Hepatocyte (in vitro differentiated cells): ENCODE measurements at regions not wholly inside any gene's neighbourhood (a gene's known extent, or its start where the extent isn't known, plus 50 kb on each side); places are given as distances from the start of the nearest gene placed in this dataset.

ENCODE experiments used
- DNase-seq: peaks from one replicate; pipeline ENCODE4 v3.0.0-alpha.2; 2016; ENCODE audit warnings: low spot score
- H2AFZ ChIP-seq: fragments of 200-600 bp; sonication (generic); 2 replicates; pipeline ENCODE4 v1.6.0; 2016; ENCODE audit warnings: antibody characterized with exemption, mild to moderate bottlenecking
- H3K27ac ChIP-seq: fragments of 200-600 bp; sonication (generic); 2 replicates; pipeline ENCODE4 v1.5.1; 2016; ENCODE audit warnings: mild to moderate bottlenecking
- H3K27me3 ChIP-seq: fragments of 200-600 bp; sonication (generic); 2 replicates; pipeline ENCODE4 v1.6.1; 2016
- H3K36me3 ChIP-seq: fragments of 200-600 bp; sonication (generic); replicated peaks from 2 replicates; pipeline ENCODE4 v1.5.1; 2016; ENCODE audit warnings: low read depth; ENCODE audit not compliant: insufficient read depth
- H3K4me1 ChIP-seq: fragments of 200-600 bp; sonication (generic); 2 replicates; pipeline ENCODE4 v1.5.1; 2016; ENCODE audit warnings: mild to moderate bottlenecking, moderate library complexity; ENCODE audit not compliant: insufficient read depth
- H3K4me2 ChIP-seq: fragments of 200-600 bp; sonication (generic); 2 replicates; pipeline ENCODE4 v1.6.0; 2016
- H3K4me3 ChIP-seq: fragments of 200-600 bp; sonication (generic); 2 replicates; pipeline ENCODE4 v1.5.1; 2016; ENCODE audit warnings: mild to moderate bottlenecking
- H3K79me2 ChIP-seq: fragments of 200-600 bp; sonication (generic); 2 replicates; pipeline ENCODE4 v1.6.0; 2017; ENCODE audit warnings: mild to moderate bottlenecking
- H3K9me2 ChIP-seq: fragments of 200-600 bp; sonication (generic); replicated peaks from 2 replicates; pipeline ENCODE4 v1.6.0; 2017; ENCODE audit warnings: mild to moderate bottlenecking; ENCODE audit not compliant: insufficient read depth
- H3K9me3 ChIP-seq: fragments of 200-600 bp; sonication (generic); 2 replicates; pipeline ENCODE4 v1.5.1; 2016; ENCODE audit warnings: low read depth, mild to moderate bottlenecking
- H4K20me1 ChIP-seq: fragments of 200-600 bp; sonication (generic); 2 replicates; pipeline ENCODE4 v1.6.0; 2016; ENCODE audit warnings: mild to moderate bottlenecking; ENCODE audit not compliant: insufficient read depth, poor library complexity, severe bottlenecking
- EZH2 ChIP-seq: fragments of 200-600 bp; sonication (generic); IDR thresholded peaks from 2 replicates; pipeline ENCODE4 v1.6.1; 2016; ENCODE audit warnings: antibody characterized with exemption, mild to moderate bottlenecking, borderline replicate concordance
- EZH2phosphoT487 ChIP-seq: fragments of 200-600 bp; sonication (generic); IDR thresholded peaks from one replicate; pipeline ENCODE4 v1.6.1; 2018; ENCODE audit warnings: antibody characterized with exemption, mild to moderate bottlenecking, low read depth, moderate library complexity; ENCODE audit not compliant: unreplicated experiment, severe bottlenecking
- WGBS: methylation state at CpG from one replicate; pipeline ENCODE4 v1.1.6; 2016; ENCODE audit warnings: low lambda C conversion rate; ENCODE audit errors: missing lambda C conversion rate; 5-methylcytosine and 5-hydroxymethylcytosine counted together
- TF ChIP-seq, protein P1 (sequence below): fragments of 200-600 bp; sonication (generic); IDR thresholded peaks from 2 replicates; pipeline ENCODE4 v1.5.1; 2016; ENCODE audit warnings: antibody characterized with exemption, mild to moderate bottlenecking; ENCODE audit not compliant: poor library complexity

GRCh38 chr16:25481636-25482035 is 210.1 kb upstream of the HS3ST4 start:
- Histone ChIP-seq H3K27ac (no peak overlapping the region), H3K36me3 (no peaks in the 10 kb centered on the region), H3K4me2 (no peak overlapping the region), H4K20me1 (no peaks in the 10 kb centered on the region), H3K9me3 (no peaks in the 10 kb centered on the region), H3K79me2 (no peaks in the 10 kb centered on the region), H3K27me3 (no peaks in the 10 kb centered on the region), H3K9me2 (no peaks in the 10 kb centered on the region), H3K4me1 (no peaks in the 10 kb centered on the region), H3K4me3 (no peak overlapping the region), H2AFZ (no peak overlapping the region)
- peak; percentile 13 for DNase-seq
- 42% methylated on average over 1 of the region's 1 CpG for whole genome bisulfite sequencing
- TF ChIP-seq EZH2 = no peak
- TF ChIP-seq, protein P1, sequence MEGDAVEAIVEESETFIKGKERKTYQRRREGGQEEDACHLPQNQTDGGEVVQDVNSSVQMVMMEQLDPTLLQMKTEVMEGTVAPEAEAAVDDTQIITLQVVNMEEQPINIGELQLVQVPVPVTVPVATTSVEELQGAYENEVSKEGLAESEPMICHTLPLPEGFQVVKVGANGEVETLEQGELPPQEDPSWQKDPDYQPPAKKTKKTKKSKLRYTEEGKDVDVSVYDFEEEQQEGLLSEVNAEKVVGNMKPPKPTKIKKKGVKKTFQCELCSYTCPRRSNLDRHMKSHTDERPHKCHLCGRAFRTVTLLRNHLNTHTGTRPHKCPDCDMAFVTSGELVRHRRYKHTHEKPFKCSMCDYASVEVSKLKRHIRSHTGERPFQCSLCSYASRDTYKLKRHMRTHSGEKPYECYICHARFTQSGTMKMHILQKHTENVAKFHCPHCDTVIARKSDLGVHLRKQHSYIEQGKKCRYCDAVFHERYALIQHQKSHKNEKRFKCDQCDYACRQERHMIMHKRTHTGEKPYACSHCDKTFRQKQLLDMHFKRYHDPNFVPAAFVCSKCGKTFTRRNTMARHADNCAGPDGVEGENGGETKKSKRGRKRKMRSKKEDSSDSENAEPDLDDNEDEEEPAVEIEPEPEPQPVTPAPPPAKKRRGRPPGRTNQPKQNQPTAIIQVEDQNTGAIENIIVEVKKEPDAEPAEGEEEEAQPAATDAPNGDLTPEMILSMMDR = no peak
- no peak for TF ChIP-seq EZH2phosphoT487

GRCh38 chr16:25478476-25478875 is 213.3 kb upstream of the HS3ST4 start:
- no peaks in the 10 kb centered on the region for H3K36me3 ChIP-seq
- no peaks in the 10 kb centered on the region for H3K27me3 ChIP-seq
- DNase-seq = no peak
- H3K4me3 ChIP-seq = no peak overlapping the region
- H3K9me2 ChIP-seq = no peaks in the 10 kb centered on the region
- no peaks in the 10 kb centered on the region for H3K79me2 ChIP-seq
- H3K4me1 ChIP-seq = no peaks in the 10 kb centered on the region
- TF ChIP-seq, protein P1 = no peak
- TF ChIP-seq EZH2 (no peak), EZH2phosphoT487 (no peak)
- H3K9me3 ChIP-seq = no peaks in the 10 kb centered on the region
- H3K4me2 ChIP-seq = no peak overlapping the region
- no peak overlapping the region for H3K27ac ChIP-seq
- 83% methylated on average over 1 of the region's 1 CpG for WGBS
- no peak overlapping the region for H2AFZ ChIP-seq
- H4K20me1 ChIP-seq = no peaks in the 10 kb centered on the region

DNA sequence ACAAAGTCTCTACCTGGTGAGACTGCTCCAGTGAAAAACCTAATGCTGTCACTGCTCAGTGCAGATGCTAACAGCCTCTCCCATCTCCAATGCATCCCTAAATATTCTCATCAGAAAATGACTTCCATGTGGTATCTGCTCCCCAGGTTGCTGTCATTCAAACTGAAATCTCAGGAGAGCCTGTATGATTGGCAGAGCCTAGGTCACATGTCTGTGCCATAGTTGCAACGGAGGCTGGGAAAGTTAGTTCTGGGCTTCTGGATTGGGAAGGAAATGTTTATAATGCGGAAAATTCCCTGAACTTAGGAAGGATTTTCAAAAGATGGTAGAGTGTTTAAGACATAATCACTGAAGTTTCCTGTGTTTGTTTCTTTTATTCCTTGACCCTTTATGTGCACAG is 206.4 kb upstream of the ZKSCAN2 start:
- 83% methylated on average over 2 of the region's 2 CpGs for WGBS
- no peaks in the 10 kb centered on the region for H4K20me1 ChIP-seq
- no peak for DNase-seq
- no peaks in the 10 kb centered on the region for H3K79me2 ChIP-seq
- H3K9me2 ChIP-seq = no peaks in the 10 kb centered on the region
- no peak overlapping the region for H2AFZ ChIP-seq
- H3K27me3 ChIP-seq = no peaks in the 10 kb centered on the region
- no peaks in the 10 kb centered on the region for H3K36me3 ChIP-seq
- H3K9me3 ChIP-seq = no peaks in the 10 kb centered on the region
- TF ChIP-seq EZH2phosphoT487 (no peak), EZH2 (no peak)
- TF ChIP-seq, protein P1 = no peak
- H3K27ac ChIP-seq = no peak overlapping the region
- H3K4me3 ChIP-seq = no peak overlapping the region
- H3K4me2 ChIP-seq = no peak overlapping the region
- H3K4me1 ChIP-seq = no peaks in the 10 kb centered on the region

DNA sequence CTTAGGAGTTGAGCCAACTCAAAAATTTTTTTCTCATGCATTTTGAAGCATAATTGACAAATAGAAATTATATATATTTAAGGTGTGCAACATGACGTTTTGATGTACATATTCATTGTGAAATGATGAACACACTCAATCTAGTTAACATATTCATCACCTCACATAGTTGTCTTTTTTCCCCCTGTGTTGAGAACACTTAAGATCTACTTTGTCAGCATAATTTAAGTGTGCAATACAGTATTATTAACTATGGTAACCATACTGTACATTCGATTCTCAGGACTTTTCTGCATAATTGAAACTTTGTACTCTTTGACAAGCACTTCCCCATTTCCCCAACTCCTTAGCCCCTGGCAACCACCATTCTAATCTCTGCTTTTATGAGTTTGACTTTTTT is 192.2 kb upstream of the ZKSCAN2 start:
- H2AFZ ChIP-seq = no peak overlapping the region
- H3K36me3 ChIP-seq = no peaks in the 10 kb centered on the region
- no peaks in the 10 kb centered on the region for H3K9me3 ChIP-seq
- no peak for DNase-seq
- H3K4me1 ChIP-seq = no peaks in the 10 kb centered on the region
- no peak overlapping the region for H3K4me2 ChIP-seq
- H3K9me2 ChIP-seq = no peaks in the 10 kb centered on the region
- H3K27ac ChIP-seq = no peak overlapping the region
- H4K20me1 ChIP-seq = no peaks in the 10 kb centered on the region
- H3K27me3 ChIP-seq = no peaks in the 10 kb centered on the region
- H3K79me2 ChIP-seq = no peaks in the 10 kb centered on the region
- WGBS = 89% methylated on average over 2 of the region's 2 CpGs
- TF ChIP-seq, protein P1 = no peak
- no peak for TF ChIP-seq EZH2
- TF ChIP-seq EZH2phosphoT487 = no peak
- no peak overlapping the region for H3K4me3 ChIP-seq
